ENCODE measurements at regions not wholly inside any gene's neighbourhood (a gene's known extent, or its start where the extent isn't known, plus 50 kb on each side); places are given as distances from the start of the nearest gene placed in this dataset.

GRCh38 chr3:99442599-99442998 is 195.8 kb upstream of the COL8A1 start:
- H3K36me3 ChIP-seq: no peaks in the 10 kb centered on the region
- intact Hi-C loops (cut with DNase I): no loop called here
- H3K4me1 ChIP-seq: no peaks in the 10 kb centered on the region
- no peaks in the 10 kb centered on the region for H3K27me3 ChIP-seq
- no peak for ATAC-seq
- no peak for DNase-seq
- TF ChIP-seq, protein P1, sequence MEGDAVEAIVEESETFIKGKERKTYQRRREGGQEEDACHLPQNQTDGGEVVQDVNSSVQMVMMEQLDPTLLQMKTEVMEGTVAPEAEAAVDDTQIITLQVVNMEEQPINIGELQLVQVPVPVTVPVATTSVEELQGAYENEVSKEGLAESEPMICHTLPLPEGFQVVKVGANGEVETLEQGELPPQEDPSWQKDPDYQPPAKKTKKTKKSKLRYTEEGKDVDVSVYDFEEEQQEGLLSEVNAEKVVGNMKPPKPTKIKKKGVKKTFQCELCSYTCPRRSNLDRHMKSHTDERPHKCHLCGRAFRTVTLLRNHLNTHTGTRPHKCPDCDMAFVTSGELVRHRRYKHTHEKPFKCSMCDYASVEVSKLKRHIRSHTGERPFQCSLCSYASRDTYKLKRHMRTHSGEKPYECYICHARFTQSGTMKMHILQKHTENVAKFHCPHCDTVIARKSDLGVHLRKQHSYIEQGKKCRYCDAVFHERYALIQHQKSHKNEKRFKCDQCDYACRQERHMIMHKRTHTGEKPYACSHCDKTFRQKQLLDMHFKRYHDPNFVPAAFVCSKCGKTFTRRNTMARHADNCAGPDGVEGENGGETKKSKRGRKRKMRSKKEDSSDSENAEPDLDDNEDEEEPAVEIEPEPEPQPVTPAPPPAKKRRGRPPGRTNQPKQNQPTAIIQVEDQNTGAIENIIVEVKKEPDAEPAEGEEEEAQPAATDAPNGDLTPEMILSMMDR (IDR thresholded peaks at IDR 0.05): no peak
- H3K27ac ChIP-seq: no peak overlapping the region
- peaks cover 0 to 6% (median 0%) of the 10 kb centered on the region in 11 donors for H3K9me3 ChIP-seq
- H3K4me3 ChIP-seq: no peak overlapping the region
- 95 to 97% methylated on average over 2 of the region's 2 CpGs for WGBS, 2 donors

DNA sequence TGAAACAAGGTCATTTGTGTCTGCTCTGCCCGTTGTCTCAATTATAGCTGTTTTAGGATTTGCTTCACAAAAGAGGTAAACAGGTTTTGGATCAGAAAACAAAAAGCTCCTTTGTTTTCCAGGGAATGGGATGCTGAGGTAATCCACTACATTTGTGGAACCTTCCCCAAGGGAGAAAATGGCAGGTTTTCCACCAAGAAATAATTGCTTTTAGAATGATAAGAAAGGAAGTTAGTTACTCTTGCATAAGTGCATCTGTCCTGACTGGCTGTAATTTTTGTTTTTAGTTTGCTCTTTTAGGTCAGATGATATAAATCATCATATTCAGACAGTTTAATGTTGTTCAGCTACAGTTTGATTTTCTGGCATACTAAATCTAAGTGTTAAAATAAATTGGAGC is 198.5 kb upstream of the COL8A1 start:
- H3K27me3 ChIP-seq: no peaks in the 10 kb centered on the region
- intact Hi-C loops (cut with DNase I): no loop called here
- ATAC-seq: peak in 6 of 8 donors; percentile 41 to 81 (median 64)

DNA sequence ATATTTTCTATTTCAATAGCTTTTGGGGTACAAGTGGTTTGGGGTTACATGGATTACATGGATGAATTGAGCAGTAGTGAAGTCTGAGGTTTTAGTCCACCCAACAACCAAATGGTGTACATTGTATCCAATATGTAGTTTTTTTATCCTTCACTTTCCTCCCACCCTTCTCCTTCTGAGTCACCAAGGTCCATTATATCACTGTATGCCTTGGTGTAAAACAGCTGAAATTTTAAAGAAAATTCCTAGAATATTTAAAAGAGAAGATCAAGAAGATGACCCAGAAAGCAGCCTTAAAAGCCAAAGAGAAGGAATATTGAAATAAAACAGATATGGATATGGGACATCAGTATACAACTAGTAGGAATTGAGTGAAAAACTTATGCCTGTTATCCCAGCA is 204.2 kb upstream of the COL8A1 start:
- peaks cover 0 to 22% (median 0%) of the 10 kb centered on the region in 11 donors for H3K9me3 ChIP-seq
- ATAC-seq (no peak), DNase-seq (no peak)
- TF ChIP-seq, protein P1 (IDR thresholded peaks at IDR 0.05): no peak
- no peaks in the 10 kb centered on the region for H3K27me3 ChIP-seq
- H3K4me1 ChIP-seq: no peaks in the 10 kb centered on the region
- H3K4me3 ChIP-seq: no peak overlapping the region
- H3K36me3 ChIP-seq: no peaks in the 10 kb centered on the region
- no peak overlapping the region for H3K27ac ChIP-seq
- intact Hi-C loops (cut with DNase I): no loop called here

More for the DNA sequence above, 198.5 kb upstream of the COL8A1 start:
- TF ChIP-seq, protein P1 (IDR thresholded peaks at IDR 0.05): no peak
- no peaks in the 10 kb centered on the region for H3K4me1 ChIP-seq
- DNase-seq: no peak
- H3K27ac ChIP-seq: peak overlapping the region in 4 of 10 donors; percentile 29 to 56 (median 36)
- peaks cover 0 to 22% (median 0%) of the 10 kb centered on the region in 11 donors for H3K9me3 ChIP-seq
- 30 to 40% methylated on average over 1 of the region's 1 CpG for WGBS, 2 donors
- H3K36me3 ChIP-seq: no peaks in the 10 kb centered on the region
- H3K4me3 ChIP-seq: no peak overlapping the region

GRCh38 chr3:99430348-99431134 is 207.9 kb upstream of the COL8A1 start:
- 64 to 68% methylated on average over 3 of the region's 3 CpGs for WGBS, 2 donors
- H3K27ac ChIP-seq: no peak overlapping the region
- intact Hi-C loops (cut with DNase I): no loop called here

More at GRCh38 chr3:99430348-99431134, 207.9 kb upstream of the COL8A1 start:
- no peaks in the 10 kb centered on the region for H3K36me3 ChIP-seq
- DNase-seq (no peak), ATAC-seq (no peak)
- H3K27me3 ChIP-seq: no peaks in the 10 kb centered on the region
- TF ChIP-seq, protein P1 (IDR thresholded peaks at IDR 0.05): no peak
- no peaks in the 10 kb centered on the region for H3K4me1 ChIP-seq
- H3K9me3 ChIP-seq: peaks cover 0 to 2% (median 0%) of the 10 kb centered on the region in 11 donors
- H3K4me3 ChIP-seq: no peak overlapping the region

All from heart right ventricle (tissue), 16 donors.